ELF-1 (cell line): ENCODE measurements at regions not wholly inside any gene's neighbourhood (a gene's known extent, or its start where the extent isn't known, plus 50 kb on each side); places are given as distances from the start of the nearest gene placed in this dataset.

ENCODE experiments used
- DNase-seq: peaks from one replicate; pipeline ENCODE4 v3.0.0-alpha.2; 2016; ENCODE audit warnings: low read depth, low spot score

DNA sequence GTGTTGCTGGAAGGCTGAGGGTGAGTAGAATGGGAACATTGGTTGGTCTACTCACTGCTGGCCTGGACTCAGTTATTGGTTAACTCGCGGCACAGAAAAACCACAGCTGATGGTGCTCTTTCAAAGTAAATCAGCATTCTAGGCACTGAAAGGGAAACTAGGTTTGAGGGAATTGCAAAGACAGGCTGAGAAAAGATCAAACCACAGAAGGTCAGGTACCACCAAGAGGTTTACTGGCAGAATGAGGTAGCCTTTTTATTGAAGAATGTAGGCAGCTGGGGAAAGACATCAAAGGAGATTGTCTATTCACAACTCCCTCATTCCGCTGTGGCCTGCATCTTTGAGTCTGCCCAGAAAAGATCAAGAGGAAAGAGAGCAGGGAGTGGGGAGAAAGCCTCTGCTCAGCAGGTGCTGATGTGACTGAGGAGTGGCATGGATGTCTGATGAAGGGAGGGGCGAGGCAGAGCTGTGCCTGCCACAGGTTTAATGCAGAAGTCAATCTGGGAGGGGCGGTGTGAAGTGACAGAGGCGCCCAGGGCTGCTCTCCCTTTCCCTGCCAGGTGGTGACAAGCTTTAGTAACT lies 255.5 kb downstream of the MAN2A1 start:
- DNase-seq, result peak; percentile 59

- peak; percentile 67 for DNase-seq
Measured at GRCh38 chr5:109945723-109946480, 256.2 kb downstream of the MAN2A1 start.

GRCh38 chr5:109946610-109947009 lies 256.9 kb downstream of the MAN2A1 start:
- DNase-seq, result peak; percentile 33

DNA sequence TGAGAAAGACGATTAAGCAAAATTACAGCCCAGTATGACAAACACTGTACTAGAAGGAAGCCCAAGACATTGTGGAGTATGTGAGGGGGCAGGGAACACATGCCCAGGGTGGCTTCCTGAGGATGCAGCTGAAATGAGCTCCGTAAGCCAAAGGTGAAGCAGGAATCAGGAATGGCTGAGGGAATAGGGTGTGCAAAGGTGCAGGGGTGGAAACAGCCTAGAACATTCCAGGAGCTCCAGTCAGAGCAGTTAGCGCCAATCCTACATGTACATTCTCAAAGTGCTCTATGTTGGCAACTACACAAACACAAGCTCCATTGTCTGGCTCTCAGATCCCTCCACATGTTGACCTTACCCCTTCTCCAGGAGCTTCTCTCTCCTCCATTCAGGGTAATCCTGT lies 257.9 kb downstream of the MAN2A1 start:
- DNase-seq, result no peak

- no peak for DNase-seq
Measured at GRCh38 chr5:109950634-109951033, 260.9 kb downstream of the MAN2A1 start.

GRCh38 chr5:109951348-109951747 lies 261.6 kb downstream of the MAN2A1 start:
- no peak for DNase-seq

- no peak for DNase-seq
Measured at GRCh38 chr5:109951758-109952157, 262.0 kb downstream of the MAN2A1 start.

DNA sequence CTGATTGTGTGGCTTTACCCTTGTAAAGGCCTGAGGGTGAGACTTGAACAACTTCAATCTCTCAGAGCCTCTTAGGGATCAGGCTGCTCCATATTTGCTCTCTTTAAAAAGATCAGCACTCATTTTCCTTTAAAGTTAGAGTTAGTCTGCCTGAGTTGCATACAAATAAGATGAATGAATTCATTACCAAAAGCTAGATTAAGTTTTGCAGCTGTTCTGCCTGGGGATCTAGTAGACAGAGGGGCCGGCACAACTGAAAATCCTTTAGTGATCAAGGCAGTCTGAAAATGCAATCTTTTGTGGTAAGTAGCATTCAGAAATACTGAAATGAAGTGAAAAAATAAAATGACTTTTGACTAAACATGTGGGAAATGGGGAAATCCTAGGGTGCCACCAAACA lies 264.0 kb downstream of the MAN2A1 start:
- no peak for DNase-seq

DNA sequence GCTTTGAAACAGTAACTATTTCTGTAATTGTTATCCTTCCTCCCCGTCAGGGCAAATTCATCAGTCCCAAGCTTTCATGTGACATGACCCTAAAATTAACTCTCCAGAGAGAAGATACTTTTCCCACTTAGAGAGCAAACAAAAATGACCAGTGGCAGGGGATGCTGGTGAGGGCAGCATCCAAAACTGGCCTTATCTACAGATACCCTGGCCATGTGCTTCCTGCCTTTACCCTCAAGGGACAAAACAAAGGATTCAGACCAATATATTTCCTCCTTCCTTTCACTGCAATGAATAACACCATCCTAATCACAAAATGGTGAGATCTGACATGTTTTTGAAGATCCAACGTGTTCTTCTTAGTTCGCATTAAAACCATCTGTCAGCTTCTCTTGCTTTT lies 267.2 kb downstream of the MAN2A1 start:
- DNase-seq, result no peak

DNA sequence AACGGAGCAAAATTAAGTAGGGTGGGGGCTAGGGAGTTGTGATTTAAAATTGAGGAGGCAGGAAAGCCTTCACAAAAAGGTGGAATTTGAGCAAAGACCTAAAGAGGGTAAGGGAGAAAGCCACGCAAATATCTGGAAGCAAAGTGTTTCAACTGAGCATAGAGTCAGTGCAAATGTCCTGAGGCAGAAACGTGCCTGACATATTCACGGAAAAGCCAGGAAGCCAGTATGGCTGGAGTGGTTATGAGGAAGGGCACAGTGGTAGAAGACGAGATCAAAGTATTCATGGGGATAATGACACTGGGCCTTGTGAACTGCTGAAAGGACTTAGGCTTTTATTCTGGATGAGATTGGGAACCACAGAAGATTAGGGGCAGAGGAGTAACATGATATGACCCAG lies 268.4 kb downstream of the MAN2A1 start:
- no peak for DNase-seq

DNA sequence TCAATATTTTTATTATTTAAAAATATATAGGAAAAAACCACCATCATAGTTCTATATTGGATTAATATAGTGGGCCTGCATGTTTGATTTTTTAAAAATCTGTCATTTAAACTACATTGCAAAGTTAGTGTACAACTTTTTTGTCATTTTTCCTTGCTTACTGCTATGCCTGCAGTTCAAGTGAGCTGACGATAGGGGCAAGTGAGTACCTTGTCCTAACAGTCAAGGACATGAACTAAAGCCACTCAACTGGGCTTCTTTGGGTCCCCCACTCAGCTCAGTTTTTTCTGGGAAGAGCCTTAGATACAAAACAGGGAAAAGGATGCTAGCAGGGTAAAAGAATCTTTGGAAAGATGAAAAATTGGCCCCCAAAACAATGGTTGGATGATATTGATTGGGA lies 269.9 kb downstream of the MAN2A1 start:
- no peak for DNase-seq

GRCh38 chr5:109961751-109962150 lies 272.0 kb downstream of the MAN2A1 start:
- no peak for DNase-seq

DNA sequence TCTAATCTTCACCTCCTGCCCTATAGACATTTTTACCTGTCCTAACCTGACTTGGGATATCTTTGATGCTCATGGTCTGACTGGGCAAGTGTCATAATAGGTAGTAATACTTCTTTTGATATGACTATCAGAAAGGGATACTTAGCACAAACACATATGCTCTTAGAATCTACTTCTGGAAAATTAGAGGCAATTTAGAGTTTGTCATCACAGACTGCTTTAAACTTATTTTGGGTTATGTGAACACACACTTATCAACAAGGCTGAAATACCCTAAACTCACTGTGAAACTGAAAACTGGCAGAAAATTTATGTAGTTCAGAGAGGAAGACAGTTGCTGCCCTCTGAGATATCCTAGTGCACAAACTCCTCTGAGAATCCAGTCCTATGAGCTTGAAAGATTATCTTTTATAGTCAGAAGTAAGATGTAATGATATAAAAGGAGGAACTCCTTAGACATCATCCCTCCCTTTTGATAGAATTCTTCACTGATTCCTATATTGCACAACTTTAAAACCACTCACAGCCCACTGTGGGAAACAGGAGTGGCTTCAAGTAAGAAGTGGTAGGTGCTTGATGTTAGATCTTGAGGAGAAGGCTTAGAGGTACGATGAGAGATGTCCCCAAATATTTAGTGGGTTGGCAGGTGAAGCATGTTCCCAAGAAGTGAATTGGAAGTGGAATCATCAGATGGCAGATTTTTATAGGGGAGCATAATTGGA lies 273.3 kb downstream of the MAN2A1 start:
- DNase-seq, result no peak

GRCh38 chr5:109964136-109964535 lies 274.4 kb downstream of the MAN2A1 start:
- DNase-seq, result no peak

- DNase-seq, result no peak
Measured at GRCh38 chr5:109965634-109966033, 275.9 kb downstream of the MAN2A1 start.

DNA sequence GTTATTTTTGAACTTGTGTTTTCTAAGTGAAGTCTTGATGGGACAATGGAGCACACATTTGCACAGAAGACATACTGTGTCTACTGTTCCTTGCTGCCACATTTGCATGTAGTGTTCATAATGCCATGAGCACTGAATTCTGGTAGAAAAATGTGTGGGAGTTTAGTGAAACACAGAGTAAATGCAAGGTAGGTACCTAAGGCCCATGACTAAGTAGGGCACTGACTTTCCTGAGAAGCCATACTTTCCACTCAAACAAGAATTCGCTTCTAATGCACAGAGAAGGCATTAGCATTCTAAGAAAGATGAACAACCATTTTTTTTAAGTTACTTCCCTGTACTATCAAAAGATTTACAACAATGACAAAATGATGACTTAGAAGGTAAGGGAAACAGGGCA lies 282.2 kb downstream of the MAN2A1 start:
- DNase-seq, result no peak

DNA sequence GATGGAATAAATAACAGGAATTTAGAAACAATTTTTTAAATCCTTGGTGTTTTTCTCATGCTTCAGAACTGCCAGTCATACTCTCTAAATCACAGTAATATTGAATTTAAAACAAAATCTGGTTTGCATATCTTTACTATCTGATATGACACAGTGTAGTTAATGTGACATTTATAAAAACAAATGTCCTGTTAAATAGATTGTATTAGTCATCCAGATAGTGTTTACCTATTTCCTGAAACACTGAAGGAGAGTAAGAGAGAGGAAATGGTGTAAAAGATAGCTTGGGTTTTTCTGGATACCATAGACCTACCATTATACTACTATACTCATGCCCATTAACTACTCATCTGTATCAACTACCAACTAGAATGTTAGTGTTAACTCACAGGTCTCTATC lies 292.3 kb downstream of the MAN2A1 start:
- DNase-seq, result no peak

DNA sequence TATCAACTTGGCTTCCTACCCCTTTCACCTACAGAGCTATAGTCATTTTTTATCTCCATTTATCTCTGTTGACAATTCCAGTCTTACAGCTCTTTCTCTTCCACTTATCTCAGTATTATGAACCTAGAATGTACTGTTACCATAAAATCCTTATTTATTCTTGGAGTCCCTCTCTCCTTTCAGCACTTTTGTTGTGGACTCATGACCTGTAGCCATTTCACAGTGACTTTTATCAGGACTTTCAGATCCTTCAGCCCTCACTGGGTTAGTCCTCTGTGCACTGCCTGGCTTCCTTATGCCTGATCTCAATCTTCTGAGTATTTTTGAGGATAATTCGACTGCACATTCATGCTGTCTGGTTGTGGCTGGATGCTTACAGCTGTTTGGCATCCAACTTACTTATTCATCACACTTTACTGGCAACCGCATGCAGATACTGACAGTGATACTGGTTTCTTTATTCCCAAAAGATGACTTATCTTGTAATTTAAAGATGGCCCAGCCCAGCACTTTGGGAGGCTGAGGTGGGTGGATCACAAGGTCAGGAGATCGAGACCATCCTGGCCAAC lies 293.3 kb downstream of the MAN2A1 start:
- no peak for DNase-seq

DNA sequence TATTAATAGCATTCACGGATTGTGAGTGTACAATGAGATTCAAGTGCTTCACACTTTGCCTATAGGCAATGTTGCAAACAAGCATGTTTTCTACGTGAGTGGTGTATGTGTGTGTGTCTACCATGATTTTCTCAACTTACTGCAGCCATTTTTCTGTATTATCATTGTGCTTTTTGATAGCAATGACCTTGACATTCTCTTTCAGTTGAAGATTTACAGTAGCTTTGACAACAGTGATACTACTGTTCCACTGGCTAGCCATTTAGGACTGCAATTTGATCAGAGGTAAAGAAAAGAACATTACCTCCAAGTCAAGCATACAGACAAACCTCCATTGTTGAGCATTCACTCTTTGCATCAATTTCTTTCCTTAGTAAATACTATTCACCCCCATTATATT lies 297.0 kb downstream of the MAN2A1 start:
- DNase-seq, result no peak

GRCh38 chr5:109987355-109987754 lies 297.6 kb downstream of the MAN2A1 start:
- DNase-seq, result no peak

- DNase-seq, result no peak
Measured at GRCh38 chr5:109987970-109988369, 298.2 kb downstream of the MAN2A1 start.

DNA sequence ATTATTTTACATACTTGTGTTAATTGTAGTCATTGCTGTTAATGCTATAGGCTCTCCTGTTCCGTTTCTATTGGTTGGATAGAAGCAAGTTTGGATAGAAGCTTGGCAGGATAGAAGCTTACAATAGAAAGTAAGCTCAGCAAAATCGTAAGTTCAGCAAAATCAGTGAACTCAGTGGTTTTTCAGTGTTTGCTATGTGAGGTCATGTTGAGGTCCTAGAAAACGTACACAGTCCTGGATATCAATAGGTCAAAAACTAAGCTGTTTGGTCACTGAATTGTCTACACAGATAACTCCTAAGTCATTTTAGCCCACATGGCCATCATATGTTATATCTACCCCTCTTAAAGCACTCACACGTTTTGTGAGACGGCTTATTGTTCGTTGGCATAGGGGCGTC lies 299.4 kb downstream of the MAN2A1 start:
- DNase-seq, result no peak
